GM21447 (cell line): ENCODE measurements at regions not wholly inside any gene's neighbourhood (a gene's known extent, or its start where the extent isn't known, plus 50 kb on each side); places are given as distances from the start of the nearest gene placed in this dataset.
A peak's percentile ranks its signal among the peaks of the same experiment; 100 is the strongest.

Experiments used
- ATAC-seq: cut with Tn5 transposase; IDR thresholded peaks from one replicate; pipeline ENCODE4 v1.9.1; 2021; ENCODE audit not compliant: unreplicated experiment

- no peak for ATAC-seq
Observed at GRCh38 chr14:55734731-55735130, 154.7 kb downstream of the KTN1 start.

- ATAC-seq: no peak
Observed at GRCh38 chr14:55739967-55740648, 160.1 kb downstream of the KTN1 start.

- no peak for ATAC-seq
Observed at GRCh38 chr14:55740649-55740989, 160.6 kb downstream of the KTN1 start.

GRCh38 chr14:55741240-55741639 is 161.2 kb downstream of the KTN1 start:
- no peak for ATAC-seq

- ATAC-seq: no peak
Observed at GRCh38 chr14:55743551-55743950, 163.5 kb downstream of the KTN1 start.

GRCh38 chr14:55744321-55744720 is 164.3 kb downstream of the KTN1 start:
- ATAC-seq: no peak

GRCh38 chr14:55745906-55746305 is 165.9 kb downstream of the KTN1 start:
- ATAC-seq: no peak

GRCh38 chr14:55746558-55746957 is 166.6 kb downstream of the KTN1 start:
- ATAC-seq: no peak

GRCh38 chr14:55747186-55747585 is 167.2 kb downstream of the KTN1 start:
- no peak for ATAC-seq

GRCh38 chr14:55749201-55749812 is 169.3 kb downstream of the KTN1 start:
- no peak for ATAC-seq

- ATAC-seq: no peak
Observed at GRCh38 chr14:55749946-55750345, 169.9 kb downstream of the KTN1 start.

GRCh38 chr14:55752580-55753390 is 172.8 kb downstream of the KTN1 start:
- no peak for ATAC-seq

- ATAC-seq: no peak
Observed at GRCh38 chr14:55754471-55754870, 174.5 kb downstream of the KTN1 start.

GRCh38 chr14:55754871-55755270 is 174.9 kb downstream of the KTN1 start:
- ATAC-seq: no peak

- ATAC-seq: no peak
Observed at GRCh38 chr14:55756078-55756477, 176.1 kb downstream of the KTN1 start.

GRCh38 chr14:55756557-55756956 is 176.6 kb downstream of the KTN1 start:
- ATAC-seq: no peak

- no peak for ATAC-seq
Observed at GRCh38 chr14:55758796-55759195, 178.8 kb downstream of the KTN1 start.

- no peak for ATAC-seq
Observed at GRCh38 chr14:55760789-55761566, 181.0 kb downstream of the KTN1 start.

- no peak for ATAC-seq
Observed at GRCh38 chr14:55761651-55762050, 181.6 kb downstream of the KTN1 start.

- ATAC-seq: peak; percentile 80
Observed at GRCh38 chr14:55762595-55763232, 182.7 kb downstream of the KTN1 start.

- ATAC-seq: no peak
Observed at GRCh38 chr14:55764784-55765183, 184.8 kb downstream of the KTN1 start.
